Osteoblast (primary cell): ENCODE measurements at regions not wholly inside any gene's neighbourhood (a gene's known extent, or its start where the extent isn't known, plus 50 kb on each side); places are given as distances from the start of the nearest gene placed in this dataset.
A peak's percentile ranks its signal among the peaks of the same experiment; 100 is the strongest.

Source experiments
- DNase-seq: peaks from one replicate; pipeline ENCODE4 v3.0.0; 2011; ENCODE audit warnings: low spot score, mixed read lengths; ENCODE audit not compliant: insufficient read length; ENCODE audit errors: missing footprints
- H2AFZ ChIP-seq: 2 replicates; pipeline ENCODE4 v1.6.0; 2011; ENCODE audit warnings: mild to moderate bottlenecking, low read length
- H3K27ac ChIP-seq: 2 replicates; pipeline ENCODE4 v1.5.1; 2011; ENCODE audit warnings: mild to moderate bottlenecking, low read depth, low read length, moderate library complexity
- H3K27me3 ChIP-seq: 2 replicates; pipeline ENCODE4 v1.6.0; 2012; ENCODE audit warnings: mild to moderate bottlenecking, control low read depth, inconsistent platforms, low read length, moderate library complexity; ENCODE audit not compliant: insufficient read depth
- H3K36me3 ChIP-seq: 2 replicates; pipeline ENCODE4 v1.5.1; 2011; ENCODE audit warnings: mild to moderate bottlenecking, low read length, control low read depth, moderate library complexity; ENCODE audit not compliant: insufficient read depth
- H3K4me1 ChIP-seq: 2 replicates; pipeline ENCODE4 v1.5.1; 2011; ENCODE audit warnings: mild to moderate bottlenecking, low read length, control low read depth, moderate library complexity; ENCODE audit not compliant: insufficient read depth
- H3K4me2 ChIP-seq: 2 replicates; pipeline ENCODE4 v1.6.0; 2011; ENCODE audit warnings: mild to moderate bottlenecking, low read length; ENCODE audit not compliant: insufficient read depth
- H3K4me3 ChIP-seq: fragments of 200-600 bp; sonication (generic); 3 replicates; pipeline ENCODE4 v1.5.1; 2012; ENCODE audit warnings: mild to moderate bottlenecking, low read length, inconsistent platforms; ENCODE audit not compliant: insufficient read depth
- H3K79me2 ChIP-seq: 2 replicates; pipeline ENCODE4 v1.6.0; 2012; ENCODE audit warnings: mild to moderate bottlenecking, low read length, control low read depth, inconsistent platforms; ENCODE audit not compliant: insufficient read depth
- H3K9me3 ChIP-seq: 2 replicates; pipeline ENCODE4 v1.5.1; 2011; ENCODE audit warnings: low read depth, low read length, control low read depth
- H4K20me1 ChIP-seq: 2 replicates; pipeline ENCODE4 v1.6.0; 2012; ENCODE audit warnings: mild to moderate bottlenecking, low read length, control low read depth; ENCODE audit not compliant: insufficient read depth
- TF ChIP-seq, protein P1 (sequence below): IDR thresholded peaks from 2 replicates; pipeline ENCODE4 v1.5.1; 2011; ENCODE audit warnings: mild to moderate bottlenecking, low read depth, low read length, moderate library complexity; ENCODE audit errors: extremely low read depth

DNA sequence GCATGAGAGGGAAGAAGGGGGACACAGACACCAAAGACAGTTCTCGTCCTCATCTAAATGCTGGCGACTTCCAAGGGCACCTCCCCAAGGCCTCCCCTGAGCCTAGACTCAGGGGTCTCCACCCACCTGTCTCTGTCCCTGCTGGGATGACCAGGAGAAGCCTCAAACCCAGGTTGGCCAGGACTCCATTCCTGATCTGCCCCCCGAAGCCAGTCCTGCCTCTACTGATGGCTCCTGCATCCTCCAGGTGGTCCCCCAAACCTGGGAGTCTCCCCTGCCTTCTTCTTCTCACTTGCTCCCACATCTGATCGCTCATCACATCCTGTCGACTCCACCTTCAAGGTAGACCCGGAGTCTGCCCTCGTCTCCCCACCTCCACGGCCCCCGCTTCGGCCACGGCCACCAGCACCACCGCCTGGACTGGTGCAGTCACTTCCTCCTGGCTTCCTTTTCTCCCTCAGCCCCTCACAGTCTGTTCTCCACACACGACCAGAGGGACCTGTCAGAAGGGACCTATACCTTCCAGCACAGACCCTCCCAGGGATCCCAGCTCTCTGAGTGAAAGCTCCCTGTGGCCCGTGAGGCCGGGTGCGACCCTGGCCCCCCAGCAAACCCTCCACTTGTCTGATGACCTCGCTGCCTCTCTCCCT, 92.1 kb downstream of the CEBPB start:
- TF ChIP-seq, protein P1, sequence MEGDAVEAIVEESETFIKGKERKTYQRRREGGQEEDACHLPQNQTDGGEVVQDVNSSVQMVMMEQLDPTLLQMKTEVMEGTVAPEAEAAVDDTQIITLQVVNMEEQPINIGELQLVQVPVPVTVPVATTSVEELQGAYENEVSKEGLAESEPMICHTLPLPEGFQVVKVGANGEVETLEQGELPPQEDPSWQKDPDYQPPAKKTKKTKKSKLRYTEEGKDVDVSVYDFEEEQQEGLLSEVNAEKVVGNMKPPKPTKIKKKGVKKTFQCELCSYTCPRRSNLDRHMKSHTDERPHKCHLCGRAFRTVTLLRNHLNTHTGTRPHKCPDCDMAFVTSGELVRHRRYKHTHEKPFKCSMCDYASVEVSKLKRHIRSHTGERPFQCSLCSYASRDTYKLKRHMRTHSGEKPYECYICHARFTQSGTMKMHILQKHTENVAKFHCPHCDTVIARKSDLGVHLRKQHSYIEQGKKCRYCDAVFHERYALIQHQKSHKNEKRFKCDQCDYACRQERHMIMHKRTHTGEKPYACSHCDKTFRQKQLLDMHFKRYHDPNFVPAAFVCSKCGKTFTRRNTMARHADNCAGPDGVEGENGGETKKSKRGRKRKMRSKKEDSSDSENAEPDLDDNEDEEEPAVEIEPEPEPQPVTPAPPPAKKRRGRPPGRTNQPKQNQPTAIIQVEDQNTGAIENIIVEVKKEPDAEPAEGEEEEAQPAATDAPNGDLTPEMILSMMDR = no peak
- H3K27me3 ChIP-seq = no peaks in the 10 kb centered on the region
- no peaks in the 10 kb centered on the region for H4K20me1 ChIP-seq
- H3K79me2 ChIP-seq = no peaks in the 10 kb centered on the region
- H3K4me3 ChIP-seq = no peak overlapping the region
- H3K27ac ChIP-seq = no peak overlapping the region
- peak; percentile 73 for DNase-seq
- H2AFZ ChIP-seq = no peak overlapping the region
- no peaks in the 10 kb centered on the region for H3K9me3 ChIP-seq
- no peaks in the 10 kb centered on the region for H3K36me3 ChIP-seq
- peaks cover 43% of the 10 kb centered on the region for H3K4me1 ChIP-seq
- no peak overlapping the region for H3K4me2 ChIP-seq

DNA sequence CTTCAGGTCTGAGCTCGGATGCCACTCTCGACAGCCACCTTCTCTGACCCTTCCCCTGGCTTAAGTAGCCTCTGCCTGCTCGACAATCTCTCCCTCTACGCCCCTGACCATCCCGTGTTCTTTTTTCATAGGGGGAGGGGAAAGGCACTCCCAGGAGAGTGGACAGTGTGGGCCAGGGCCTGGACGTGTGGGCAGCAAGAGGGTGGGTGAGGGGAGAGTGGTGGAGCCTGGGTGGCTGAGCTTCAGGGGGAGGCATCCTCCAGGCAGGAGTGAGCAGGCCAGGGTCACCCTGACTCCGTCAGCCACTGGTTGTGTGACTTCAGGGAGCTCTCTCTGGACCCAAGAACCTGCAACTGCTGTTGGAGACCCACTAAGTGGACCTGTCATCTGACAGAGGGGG, 92.7 kb downstream of the CEBPB start:
- no peak overlapping the region for H3K4me3 ChIP-seq
- no peaks in the 10 kb centered on the region for H3K36me3 ChIP-seq
- TF ChIP-seq, protein P1 = no peak
- no peaks in the 10 kb centered on the region for H3K9me3 ChIP-seq
- DNase-seq = peak; percentile 64
- H4K20me1 ChIP-seq = no peaks in the 10 kb centered on the region
- H3K4me1 ChIP-seq = peaks cover 43% of the 10 kb centered on the region
- H3K27ac ChIP-seq = peak overlapping the region; percentile 98
- H2AFZ ChIP-seq = no peak overlapping the region
- no peaks in the 10 kb centered on the region for H3K27me3 ChIP-seq
- H3K79me2 ChIP-seq = no peaks in the 10 kb centered on the region
- no peak overlapping the region for H3K4me2 ChIP-seq

DNA sequence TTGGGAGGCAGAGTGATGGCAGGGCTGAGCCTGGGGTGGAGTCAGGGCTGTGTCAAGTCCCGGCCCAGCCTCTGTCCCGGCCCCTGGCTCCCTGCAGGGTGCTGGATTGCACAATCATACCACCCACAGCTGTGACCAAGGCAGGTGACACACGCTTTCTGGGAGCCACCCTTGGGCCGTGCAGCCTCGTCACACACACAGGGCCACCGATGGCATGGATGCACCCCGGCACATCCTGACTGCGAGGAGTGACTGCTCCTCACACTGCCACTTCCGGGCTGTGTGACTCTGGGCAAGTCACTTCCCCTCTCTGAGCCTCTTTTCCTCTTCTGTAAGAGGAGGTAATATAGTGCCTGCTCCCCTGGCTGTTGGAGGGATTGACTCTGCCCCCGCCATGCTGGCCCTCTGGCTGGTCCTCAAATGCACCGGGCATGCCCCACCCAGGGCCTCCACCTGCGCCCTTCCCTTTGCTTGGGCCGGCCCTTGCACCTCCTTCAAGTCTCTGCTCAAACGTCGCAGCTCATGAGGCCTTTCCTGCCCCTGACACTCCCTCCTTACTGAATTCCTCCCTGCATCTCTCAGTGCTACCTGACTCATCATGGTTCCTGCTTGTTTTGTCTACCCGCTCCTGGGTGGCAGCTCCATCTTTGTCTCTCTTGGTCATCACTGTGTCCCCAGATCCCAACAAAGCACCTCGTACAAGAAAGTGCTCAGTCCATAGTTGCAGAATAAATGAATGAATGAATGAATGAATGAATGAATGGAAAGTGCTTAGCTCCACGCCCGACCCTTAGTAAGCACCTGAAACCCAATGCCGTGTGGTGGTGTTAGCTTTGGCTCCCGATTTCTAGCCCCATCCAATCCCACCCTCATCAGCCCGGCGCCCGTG, 93.5 kb downstream of the CEBPB start:
- Histone ChIP-seq H3K4me3 (no peak overlapping the region), H3K27ac (peak overlapping the region; percentile 98), H3K4me1 (peaks cover 43% of the 10 kb centered on the region), H4K20me1 (no peaks in the 10 kb centered on the region), H3K79me2 (no peaks in the 10 kb centered on the region), H3K36me3 (no peaks in the 10 kb centered on the region), H3K9me3 (no peaks in the 10 kb centered on the region), H3K27me3 (no peaks in the 10 kb centered on the region), H2AFZ (peak overlapping the region; percentile 88), H3K4me2 (no peak overlapping the region)
- TF ChIP-seq, protein P1 = no peak
- DNase-seq = peak; percentile 96

DNA sequence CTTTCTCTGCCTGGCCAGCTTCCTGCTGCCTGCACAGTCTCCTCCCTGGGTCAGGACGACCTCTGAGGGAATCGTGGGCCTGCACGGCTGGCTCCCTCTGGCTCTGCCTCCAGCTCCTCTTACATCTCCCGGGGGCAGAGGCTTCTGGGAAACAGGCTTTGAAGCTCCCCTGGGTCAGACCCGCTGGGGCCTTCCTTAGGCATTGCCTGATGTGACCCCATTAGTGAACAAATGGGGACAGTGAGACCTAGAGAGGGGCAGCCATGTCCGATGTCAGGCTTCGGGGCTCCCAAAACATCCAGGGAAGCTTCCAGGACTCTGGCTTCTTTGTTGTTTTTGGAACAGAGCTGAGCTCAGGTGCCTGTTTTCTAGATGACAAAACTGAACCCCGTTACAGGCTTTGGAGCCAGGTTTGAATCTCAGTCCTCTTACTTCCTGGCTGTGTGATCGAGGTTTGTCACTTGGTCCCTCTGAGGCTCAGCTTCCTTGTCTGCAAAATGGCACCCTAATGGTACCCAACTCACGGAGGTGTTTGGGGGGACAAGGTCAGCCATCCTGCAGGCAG, 94.3 kb downstream of the CEBPB start:
- H3K36me3 ChIP-seq = no peaks in the 10 kb centered on the region
- peaks cover 43% of the 10 kb centered on the region for H3K4me1 ChIP-seq
- DNase-seq = peak; percentile 92
- TF ChIP-seq, protein P1 = no peak
- H3K9me3 ChIP-seq = no peaks in the 10 kb centered on the region
- no peaks in the 10 kb centered on the region for H4K20me1 ChIP-seq
- H3K4me3 ChIP-seq = no peak overlapping the region
- no peaks in the 10 kb centered on the region for H3K27me3 ChIP-seq
- no peaks in the 10 kb centered on the region for H3K79me2 ChIP-seq
- H3K4me2 ChIP-seq = peak overlapping the region; percentile 60
- peak overlapping the region; percentile 88 for H2AFZ ChIP-seq
- peak overlapping the region; percentile 98 for H3K27ac ChIP-seq
